ENCODE measurements at regions not wholly inside any gene's neighbourhood (a gene's known extent, or its start where the extent isn't known, plus 50 kb on each side); places are given as distances from the start of the nearest gene placed in this dataset.

- TF ChIP-seq ZBTB40 (IDR thresholded peaks at IDR 0.05) (no peak), ZBTB40 (CRISPR knock-in tag; IDR thresholded peaks at IDR 0.05) (no peak), CBFA2T3 (IDR thresholded peaks at IDR 0.05) (peak; percentile 83), RNF2 (IDR thresholded peaks at IDR 0.05) (no peak), ZSCAN29 (IDR thresholded peaks at IDR 0.05) (no peak), TEAD4 (IDR thresholded peaks at IDR 0.05; ENCODE audit: low read length) (peak; percentile 79), TEAD4 (CRISPR knock-in tag; IDR thresholded peaks at IDR 0.05; ENCODE audit: borderline replicate concordance) (no peak), FOXA1 (IDR thresholded peaks at IDR 0.05; ENCODE audit: borderline replicate concordance) (no peak), TAL1 (IDR thresholded peaks at IDR 0.05) (peak; percentile 87), ESRRA (IDR thresholded peaks at IDR 0.05; ENCODE audit: borderline replicate concordance, low read depth) (peak; percentile 55; the same call in 1 of the 2 replicates), GMEB1 (CRISPR knock-in tag; IDR thresholded peaks at IDR 0.05) (no peak), CREB5 (CRISPR knock-in tag; IDR thresholded peaks at IDR 0.05) (no peak), CHCHD3 (CRISPR knock-in tag; IDR thresholded peaks at IDR 0.05) (no peak), EWSR1 (IDR thresholded peaks at IDR 0.05; ENCODE audit: borderline replicate concordance, low read depth, partially characterized antibody) (no peak), USF2 (CRISPR knock-in tag; IDR thresholded peaks at IDR 0.05) (no peak)
Measured at GRCh38 chr10:29007748-29008610, 280.9 kb upstream of the LYZL1 start (continued).
